HG03039 (cell line): ENCODE measurements at regions not wholly inside any gene's neighbourhood (a gene's known extent, or its start where the extent isn't known, plus 50 kb on each side); places are given as distances from the start of the nearest gene placed in this dataset.

Source experiments
- ATAC-seq: cut with Tn5 transposase; IDR thresholded peaks from one replicate; pipeline ENCODE4 v1.9.1; 2021; ENCODE audit warnings: mild to moderate bottlenecking, moderate library complexity; ENCODE audit not compliant: unreplicated experiment

DNA sequence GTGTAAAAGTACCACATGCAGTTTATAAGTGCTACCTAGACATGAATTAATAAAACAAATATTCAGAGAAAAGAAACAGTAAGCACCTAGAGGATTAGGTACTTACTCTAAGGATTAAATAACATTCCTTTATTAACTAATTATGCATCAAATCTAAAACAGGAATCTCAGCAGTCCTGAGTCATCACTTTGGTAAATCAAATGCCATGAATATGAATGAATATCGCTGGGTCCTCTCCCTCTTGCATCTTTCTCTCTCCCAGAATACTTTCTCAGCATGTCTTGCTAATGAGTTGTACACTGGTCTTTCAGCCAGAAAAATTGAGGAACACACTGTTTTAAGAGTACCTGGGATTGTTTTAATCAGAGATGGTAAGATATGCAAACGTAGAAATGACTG lies 225.5 kb upstream of the NFE2L3 start:
- ATAC-seq = no peak

DNA sequence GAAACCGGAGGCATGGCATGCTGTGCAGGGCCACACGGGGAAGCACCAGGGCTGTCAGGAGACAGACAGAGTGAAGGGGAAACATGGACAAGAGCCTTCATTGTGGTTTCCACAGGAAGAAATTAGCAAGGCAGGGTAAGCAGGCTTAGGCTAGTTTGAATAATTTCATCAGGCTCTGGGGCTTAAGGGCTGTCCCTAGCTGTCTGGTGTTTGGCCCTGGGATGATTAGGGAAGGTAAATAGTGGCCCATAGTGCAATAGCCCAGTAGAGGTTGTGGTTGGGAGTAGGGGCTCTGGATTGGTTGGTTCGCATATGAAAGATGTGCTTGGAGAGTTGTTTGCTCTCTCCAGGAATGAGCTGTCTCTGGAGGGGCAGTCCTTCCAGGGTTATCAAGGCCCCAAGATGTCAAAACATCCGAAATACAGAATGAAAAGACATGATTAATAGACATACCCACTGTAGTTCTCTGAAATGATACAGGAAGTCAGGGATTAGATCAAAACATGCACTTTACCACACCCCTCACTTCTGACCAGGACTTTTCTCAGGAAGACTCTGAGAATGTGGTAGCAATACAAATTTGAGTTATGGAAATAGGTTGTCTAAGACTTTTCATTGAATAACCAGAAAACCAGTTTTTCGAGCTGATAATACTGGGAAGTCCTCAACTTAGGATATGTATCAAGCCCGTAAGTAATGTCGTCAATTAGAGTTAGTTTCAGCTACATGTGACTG lies 224.9 kb upstream of the NFE2L3 start:
- no peak for ATAC-seq

DNA sequence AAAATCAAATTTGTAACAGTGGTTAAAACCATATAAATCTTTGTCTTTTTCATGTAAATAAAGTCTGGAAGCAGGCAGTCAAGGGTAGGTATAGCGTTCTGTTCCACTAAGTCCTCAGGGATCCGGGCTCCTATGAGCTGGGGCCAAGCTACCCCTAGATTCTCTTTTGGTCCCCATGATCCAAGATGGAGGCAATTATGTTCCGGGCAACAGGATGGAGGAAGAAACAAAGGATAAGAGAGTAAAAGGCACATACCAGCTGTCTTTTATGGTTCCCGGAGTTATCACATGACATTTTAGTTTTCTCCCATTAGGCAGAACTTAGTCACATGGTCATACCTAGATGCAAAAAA lies 224.4 kb upstream of the NFE2L3 start:
- ATAC-seq = no peak

DNA sequence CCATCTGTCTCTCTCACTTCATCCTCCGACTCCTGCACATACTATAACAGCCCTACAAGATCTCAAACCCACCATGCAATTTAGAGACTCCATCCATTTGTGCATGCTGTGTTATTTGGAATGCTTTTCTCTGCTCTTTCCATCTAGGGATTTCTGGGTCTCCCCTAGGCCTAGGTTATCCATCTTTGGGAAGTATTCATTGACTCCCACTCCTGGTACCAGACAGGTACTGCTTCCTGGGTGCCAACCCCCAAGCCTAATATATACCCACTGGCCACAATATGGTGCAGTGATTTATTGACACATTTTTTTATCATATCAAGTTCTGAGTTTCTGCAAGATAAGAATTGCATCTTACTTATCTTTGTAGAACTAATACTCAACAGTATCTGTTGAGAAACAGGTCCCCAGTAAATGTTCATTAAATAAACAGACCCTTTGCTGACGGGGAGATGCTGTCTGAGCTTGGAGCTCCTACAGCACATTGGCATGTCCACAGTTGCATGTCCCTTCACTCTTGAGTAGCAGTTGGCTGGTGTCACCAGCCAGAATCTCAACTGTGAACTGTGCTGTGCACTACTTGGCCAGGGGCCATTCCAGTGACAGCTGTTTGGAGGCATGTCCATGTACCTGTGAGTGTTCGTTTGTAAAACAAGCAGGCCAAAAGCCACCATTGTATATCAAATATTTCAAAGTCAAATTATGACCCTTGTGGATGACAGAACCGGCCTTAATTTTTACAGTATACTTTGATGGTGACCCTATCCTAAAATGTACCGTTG lies 223.3 kb upstream of the NFE2L3 start:
- no peak for ATAC-seq

DNA sequence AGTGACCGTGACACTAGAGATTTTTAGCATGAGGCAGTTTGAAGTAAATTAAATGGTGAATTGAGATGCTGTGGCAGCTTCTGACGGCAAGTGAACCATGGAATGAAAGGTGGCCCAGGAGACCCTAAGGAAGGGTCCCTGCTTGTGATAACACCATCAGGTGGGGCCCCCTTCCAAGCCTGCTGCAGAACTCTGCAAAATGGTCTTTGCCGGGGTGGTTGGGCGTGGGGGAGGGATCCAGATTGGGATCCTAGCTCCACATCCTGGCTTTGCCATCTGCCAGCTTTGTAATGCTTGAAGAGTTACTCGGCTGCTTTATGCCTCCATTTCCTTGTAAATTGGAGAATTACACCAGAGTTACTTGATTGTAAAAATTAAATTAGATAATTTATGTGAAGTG lies 222.6 kb upstream of the NFE2L3 start:
- ATAC-seq = no peak

DNA sequence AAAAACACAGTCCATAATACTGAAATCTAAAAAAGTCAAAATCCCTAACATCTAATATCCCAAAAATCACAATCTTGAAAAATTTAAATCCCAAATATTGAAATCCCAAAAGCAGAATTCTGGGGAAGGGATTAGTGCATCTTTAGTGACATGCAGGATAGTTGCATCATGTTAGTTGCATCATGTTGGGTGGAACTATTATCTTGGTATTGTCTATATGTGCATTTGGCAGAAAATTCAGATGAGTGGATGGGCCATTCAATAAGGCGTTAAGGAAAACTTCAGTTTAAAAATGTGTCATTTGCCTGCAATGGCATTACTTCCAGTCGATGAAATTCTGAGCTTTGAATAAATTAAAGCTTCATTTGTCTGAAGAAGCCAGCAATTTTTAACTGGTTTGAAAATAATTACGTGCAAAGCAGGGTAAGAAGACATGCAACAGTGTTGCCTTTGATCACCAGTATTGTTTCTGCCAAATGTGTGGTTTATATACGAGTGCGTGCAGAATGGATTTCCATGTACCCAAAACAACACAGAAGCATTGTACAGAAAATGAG lies 221.4 kb upstream of the NFE2L3 start:
- no peak for ATAC-seq

DNA sequence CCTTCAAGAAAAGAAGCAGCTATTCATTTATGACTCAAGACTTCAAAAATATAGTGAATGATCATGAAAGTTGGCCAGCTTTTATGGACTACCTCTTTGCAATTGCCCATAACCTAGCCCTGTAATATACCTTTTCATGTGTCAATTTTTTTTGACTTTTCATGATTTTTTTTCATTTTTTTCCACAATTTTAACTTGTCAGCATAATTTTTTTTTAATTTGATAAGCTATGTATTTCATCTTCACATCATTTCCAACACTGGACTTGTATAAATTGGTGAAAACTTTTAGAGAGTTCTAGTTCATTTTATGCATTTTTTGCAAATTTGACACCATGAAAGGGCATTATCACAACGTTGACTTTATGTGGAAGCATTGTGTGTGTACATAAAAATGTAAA lies 220.8 kb upstream of the NFE2L3 start:
- no peak for ATAC-seq

DNA sequence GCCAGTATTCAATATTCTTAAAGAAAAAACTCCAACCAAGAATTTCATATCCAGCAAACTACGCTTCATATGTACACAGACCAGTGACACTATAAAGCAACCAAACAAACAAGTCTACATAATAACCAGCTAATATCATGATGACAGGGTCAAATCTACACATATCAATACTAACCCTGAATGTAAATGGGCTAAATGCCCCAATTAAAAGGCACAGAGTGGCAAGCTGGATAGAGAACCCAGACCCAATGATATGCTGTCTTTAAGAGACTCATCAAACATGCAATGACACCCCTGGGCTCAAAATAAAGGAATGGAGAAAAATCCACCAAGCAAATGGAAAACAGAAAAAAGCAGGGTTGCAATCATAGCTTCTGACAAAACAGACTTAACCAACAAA lies 218.1 kb upstream of the NFE2L3 start:
- ATAC-seq = no peak

DNA sequence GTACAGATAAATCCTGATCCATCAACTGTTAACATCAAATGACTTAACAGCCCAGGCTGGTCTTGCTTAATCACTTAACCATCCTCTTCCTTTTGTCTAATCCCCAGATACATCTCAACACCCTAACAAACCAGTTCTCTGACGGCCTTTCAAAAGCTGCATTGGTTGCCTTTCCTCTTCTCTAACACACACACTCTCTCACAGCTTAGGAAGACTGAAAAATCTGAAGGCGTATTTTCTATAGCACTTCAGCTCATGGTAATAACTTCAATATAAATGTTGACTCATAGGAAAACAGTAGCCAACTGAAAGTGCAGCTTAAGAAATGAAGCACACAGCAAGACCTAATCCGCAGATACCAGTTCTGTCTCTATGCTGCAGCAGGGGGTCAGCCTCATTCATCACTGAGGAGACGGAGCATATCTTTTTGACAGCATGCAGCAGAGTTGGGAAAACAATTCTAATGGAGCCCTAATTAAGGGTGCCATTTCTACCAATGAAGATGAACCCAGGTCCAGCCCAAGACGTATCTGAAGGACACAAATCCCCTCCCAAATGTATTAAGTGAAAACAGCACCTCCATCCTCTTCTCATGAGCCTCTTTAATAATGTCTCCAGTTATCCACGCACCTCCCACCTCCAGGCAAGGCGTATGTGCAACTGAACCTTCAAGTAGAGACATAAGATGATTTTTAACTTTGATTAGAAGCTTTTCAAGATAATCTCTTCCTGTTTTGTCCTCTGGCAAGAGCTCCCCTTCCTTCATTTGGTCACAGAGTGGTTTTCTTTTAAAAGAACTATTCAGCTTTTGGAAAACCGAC lies 211.7 kb upstream of the NFE2L3 start:
- ATAC-seq = no peak

DNA sequence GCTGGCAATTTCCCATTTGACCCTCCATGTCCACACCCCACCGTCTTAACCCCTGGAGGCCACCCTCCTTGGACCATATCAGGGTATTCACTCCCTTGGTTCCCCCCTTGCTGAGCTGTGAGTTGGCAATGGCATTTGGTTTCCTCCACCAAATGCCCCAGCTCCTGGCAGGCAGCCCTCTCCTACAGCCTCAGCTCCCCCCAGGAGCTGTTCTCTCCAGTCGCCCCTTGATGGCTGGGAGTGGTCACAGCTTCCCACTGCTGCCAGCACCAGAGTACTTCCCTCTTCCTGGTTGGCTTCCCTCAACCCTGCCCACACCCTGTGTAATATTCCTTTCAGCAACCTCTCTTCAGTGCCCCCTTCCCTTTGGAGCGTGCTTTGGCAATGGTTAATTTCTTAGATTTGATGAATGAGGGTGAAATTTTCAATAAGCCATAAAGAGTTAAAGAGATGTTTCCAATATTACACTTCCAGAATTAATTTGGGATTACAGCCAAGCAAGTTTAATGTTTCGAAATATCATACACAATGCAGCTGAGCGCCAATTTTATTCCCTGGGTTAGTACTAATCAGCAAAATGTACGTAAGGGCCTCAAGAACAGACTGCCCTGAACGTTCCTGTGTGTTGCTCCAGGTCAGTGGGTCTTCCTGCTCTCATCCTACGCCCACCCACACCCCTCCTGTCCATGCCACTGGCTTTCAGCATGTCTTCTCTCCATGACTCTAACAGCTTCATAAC lies 207.1 kb upstream of the NFE2L3 start:
- ATAC-seq = no peak

DNA sequence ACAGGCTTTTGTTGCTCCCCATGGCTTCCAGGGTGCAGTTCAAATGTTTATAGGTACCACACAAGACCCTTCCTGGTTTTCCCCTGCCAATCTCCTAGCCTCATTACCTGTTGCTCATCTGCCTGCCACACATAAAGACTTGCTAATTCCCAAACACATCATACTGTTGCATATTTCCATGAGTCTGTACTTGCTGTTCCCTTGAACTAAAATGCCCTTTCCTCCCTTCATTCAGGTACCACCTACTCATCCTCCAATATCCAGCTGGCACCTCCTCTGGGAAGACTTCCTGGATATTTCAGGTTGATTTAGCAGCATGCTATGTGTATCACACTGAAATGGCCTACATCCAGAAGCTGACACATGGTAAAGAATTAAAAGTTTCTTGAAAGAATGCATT lies 206.4 kb upstream of the NFE2L3 start:
- no peak for ATAC-seq

DNA sequence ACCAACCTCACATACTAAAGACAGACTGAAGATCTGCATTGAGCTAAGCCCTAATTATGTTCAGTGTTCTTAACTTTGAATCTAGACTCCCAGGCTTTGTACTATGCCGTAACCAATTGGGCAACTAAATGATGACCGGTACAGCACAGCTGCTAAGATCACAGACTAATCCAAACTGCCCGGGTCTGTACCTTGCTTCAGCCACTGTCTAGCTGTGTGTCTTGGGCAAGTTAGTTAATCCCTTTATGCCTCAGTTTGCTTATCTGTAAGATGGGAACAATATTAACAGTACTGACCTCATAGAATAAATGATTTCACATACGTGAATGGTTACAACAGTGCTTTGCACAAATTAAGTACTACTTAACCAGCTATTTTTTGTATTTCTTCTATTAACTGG lies 205.8 kb upstream of the NFE2L3 start:
- ATAC-seq = no peak

DNA sequence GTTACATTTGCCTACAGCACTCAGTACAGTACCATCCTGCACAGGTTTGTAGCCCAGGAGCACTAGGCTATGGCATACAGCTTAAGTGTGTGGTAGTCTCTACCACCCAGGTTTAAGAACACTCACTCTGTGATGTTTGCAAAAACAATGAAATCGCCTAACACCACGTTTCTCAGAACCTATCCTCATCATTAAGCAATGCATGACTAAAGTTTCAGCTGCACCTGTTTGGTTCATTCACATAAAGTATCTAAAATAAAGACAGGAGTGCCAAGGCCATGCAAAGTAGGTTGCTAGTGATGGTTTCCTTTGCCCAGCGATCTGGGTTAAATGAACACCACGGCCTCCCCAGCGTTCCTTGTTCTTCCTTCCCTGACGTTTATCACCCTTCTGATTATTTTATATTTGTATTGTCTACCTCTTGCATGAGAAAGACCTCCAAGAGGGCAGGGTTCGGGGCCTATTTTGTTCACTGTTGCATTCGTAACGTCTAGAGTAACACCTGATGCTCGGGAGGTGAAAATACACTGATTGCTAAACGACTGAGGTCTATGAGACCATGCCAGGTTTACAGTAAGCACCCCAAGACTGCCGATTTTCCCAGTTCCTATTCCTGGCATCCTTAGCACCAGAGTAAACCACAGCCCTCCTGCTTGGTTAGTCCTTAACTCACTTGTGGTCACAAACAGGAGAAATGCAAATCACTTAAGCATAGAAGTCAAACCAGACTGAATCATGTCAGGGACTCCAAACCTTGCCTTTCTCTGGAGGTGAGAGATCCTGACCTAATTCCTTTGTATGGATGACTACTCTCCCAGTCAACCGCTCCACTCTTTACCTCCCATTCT lies 204.1 kb upstream of the NFE2L3 start:
- ATAC-seq = no peak

DNA sequence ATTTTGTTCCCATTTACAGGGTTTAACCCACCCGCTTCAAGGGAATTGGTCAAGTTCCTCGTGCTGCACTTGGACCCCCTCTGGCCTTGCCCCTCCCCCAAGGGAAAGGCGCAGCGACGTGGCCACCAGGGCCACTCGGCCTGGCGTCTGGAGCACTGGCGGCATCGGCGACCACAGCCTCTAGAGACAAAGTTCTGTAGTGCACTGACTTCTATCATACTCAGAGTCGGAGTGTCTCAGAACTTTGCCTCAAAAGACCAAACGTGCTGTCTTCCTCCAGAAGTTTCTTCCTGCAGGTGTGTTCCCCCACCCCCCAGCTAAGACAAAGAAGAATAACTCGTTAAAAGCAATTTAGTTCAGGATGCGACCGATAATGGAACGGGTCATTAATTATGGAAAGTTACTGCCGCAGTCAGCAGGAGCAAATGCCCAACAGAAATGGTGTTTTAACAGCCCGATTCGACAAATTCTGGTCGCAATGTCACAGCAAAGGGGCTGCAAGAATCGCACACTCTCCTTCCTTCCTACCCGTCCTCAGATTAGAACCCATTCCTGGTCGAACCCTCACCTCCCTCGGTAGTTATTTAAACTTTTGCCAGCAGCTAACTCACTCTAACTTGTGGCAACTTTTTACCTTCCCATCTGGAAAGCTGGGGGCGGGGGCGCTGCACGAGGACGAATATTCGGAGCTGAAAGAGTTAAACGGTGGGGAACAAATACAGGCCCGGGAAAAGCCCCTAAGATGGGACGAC lies 202.1 kb upstream of the NFE2L3 start:
- ATAC-seq = no peak

DNA sequence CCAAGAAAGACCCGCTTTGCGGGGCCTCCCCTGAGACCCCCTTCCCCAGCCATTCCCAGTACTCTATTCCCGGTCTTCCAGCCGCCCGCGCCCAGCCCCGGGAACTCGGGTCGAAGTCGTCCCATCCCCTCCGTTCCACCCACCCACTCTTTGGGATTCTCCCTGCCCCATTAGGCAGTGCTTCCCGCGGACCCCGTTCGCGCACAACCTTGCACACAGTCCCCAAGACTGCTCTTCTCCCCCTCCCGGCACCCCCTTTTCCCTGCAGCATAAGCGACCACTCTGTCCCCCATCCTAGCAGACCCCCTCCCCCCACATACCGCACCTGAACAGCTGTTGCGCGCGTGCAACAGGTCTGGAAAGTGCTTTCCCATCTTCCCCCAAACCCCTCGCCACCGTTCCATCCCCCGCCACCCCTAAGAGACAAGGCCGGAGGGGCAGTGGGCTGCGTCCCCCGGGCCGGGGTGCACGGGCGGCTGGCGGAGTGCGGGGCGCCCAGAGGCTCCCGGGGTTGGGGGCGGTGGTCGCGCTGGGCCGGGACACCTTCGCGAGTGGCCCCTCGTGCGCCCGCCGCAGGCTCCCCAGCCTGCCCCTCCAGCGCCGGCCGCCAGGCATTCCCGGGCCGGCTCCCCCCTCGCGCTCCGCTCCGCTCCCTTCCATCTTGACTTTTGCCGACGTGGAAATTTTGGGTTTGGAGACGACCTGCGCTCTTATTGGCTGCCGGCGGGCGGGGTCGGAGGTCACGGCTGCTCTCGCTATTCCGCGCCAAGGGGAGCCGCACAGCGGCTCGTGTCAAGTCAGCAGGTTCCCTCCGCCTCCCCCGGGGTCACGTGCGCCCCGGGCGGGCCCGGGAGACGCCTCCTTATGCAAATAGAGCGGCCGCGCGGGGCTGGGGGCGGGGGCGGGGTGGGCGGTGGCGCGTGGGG lies 201.2 kb upstream of the NFE2L3 start:
- ATAC-seq = peak; percentile 79

DNA sequence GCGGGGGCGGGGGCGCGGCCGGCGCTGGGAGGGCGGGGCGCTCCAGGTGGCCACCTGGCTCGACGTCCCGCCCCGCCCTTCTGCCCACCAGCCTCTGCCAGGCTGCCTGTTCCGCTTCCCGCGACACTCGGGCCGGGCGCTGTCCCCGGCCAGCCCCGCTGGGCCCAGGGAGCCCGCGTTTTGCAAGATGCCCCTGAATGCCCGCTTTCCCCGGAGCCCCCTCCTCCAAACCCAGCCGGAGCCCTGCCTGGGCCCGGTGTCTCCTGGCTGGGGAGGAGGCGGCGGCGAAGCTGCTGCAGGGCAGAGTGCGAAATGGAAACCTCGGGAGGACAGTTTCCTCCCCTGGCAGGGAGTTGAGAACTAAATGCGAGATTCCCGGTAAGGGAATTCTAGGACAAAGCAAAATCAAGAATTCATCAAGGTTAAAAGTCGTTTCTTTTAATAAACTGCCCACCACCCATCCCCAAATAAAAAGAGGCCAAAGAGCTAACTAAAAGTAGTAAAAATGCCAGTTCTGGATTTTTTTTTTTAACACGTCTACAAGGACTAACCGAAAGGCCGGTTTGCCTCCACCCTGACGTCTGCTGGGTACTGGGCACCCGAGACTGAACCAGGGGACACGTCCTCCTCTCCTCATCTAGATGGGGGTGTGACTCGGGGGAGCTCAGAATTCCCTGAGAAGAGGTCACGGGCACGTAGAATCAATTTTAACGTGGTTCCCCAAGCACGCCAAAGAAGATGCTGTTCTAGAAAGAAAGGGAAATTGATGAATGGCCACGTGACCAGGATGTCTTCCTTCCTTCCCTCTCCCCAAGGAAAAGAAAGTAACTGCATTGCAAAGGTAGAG lies 200.4 kb upstream of the NFE2L3 start:
- peak; percentile 46 for ATAC-seq
